Thoracic aorta (tissue), 2 donors: ENCODE measurements at regions not wholly inside any gene's neighbourhood (a gene's known extent, or its start where the extent isn't known, plus 50 kb on each side); places are given as distances from the start of the nearest gene placed in this dataset.
A peak's percentile ranks its signal among the peaks of the same experiment; 100 is the strongest.

ENCODE experiments used
- ATAC-seq: fragments of 150-250 bp; one replicate; pipeline ENCODE4 v1.8.0; 2017; ENCODE audit warnings: low read depth; ENCODE audit not compliant: insufficient number of reproducible peaks, low FRiP score
- DNase-seq: peaks from one replicate; pipeline ENCODE4 v3.0.0-alpha.2; 2020; ENCODE audit warnings: low spot score
- H3K27ac ChIP-seq, 2 donors: fragments of 200-600 bp; sonication (generic); 1 replicate in 1 of 2; 2 replicates in 1 of 2; pipeline ENCODE4 v1.5.1; 2016; ENCODE audit warnings: mild to moderate bottlenecking in 2 of 2, moderate library complexity in 2 of 2
- H3K27me3 ChIP-seq: fragments of 200-600 bp; sonication (generic); replicated peaks from 2 replicates; pipeline ENCODE4 v1.6.0; 2016; ENCODE audit warnings: mild to moderate bottlenecking; ENCODE audit not compliant: insufficient read depth
- H3K36me3 ChIP-seq: fragments of 200-600 bp; sonication (generic); one replicate; pipeline ENCODE4 v1.5.1; 2016
- H3K4me1 ChIP-seq, 2 donors: fragments of 200-600 bp; sonication (generic); 1 replicate in 1 of 2; 2 replicates in 1 of 2; pipeline versions ENCODE4 v1.5.1 to v1.6.0; 2016; ENCODE audit warnings: low read depth in 2 of 2, mild to moderate bottlenecking in 1 of 2; ENCODE audit not compliant: control insufficient read depth in 1 of 2
- H3K4me3 ChIP-seq: fragments of 200-600 bp; sonication (generic); 2 replicates; pipeline ENCODE4 v1.5.1; 2016; ENCODE audit warnings: mild to moderate bottlenecking
- H3K9me3 ChIP-seq: fragments of 200-600 bp; sonication (generic); 2 replicates; pipeline ENCODE4 v1.5.1; 2016
- CTCF ChIP-seq: fragments of 200-600 bp; sonication (generic); IDR thresholded peaks from one replicate; pipeline ENCODE4 v1.5.1; 2019; ENCODE audit warnings: antibody characterized with exemption

GRCh38 chr6:26165261-26165790, 78.1 kb downstream of the HFE start:
- Histone ChIP-seq H3K27ac (no peak overlapping the region), H3K4me3 (no peak overlapping the region), H3K4me1 (peaks cover 0 to 3% of the 10 kb centered on the region in 2 donors), H3K27me3 (no peaks in the 10 kb centered on the region), H3K9me3 (no peaks in the 10 kb centered on the region), H3K36me3 (no peaks in the 10 kb centered on the region)
- no peak for TF ChIP-seq CTCF
- no peak for DNase-seq
- no peak for ATAC-seq

DNA sequence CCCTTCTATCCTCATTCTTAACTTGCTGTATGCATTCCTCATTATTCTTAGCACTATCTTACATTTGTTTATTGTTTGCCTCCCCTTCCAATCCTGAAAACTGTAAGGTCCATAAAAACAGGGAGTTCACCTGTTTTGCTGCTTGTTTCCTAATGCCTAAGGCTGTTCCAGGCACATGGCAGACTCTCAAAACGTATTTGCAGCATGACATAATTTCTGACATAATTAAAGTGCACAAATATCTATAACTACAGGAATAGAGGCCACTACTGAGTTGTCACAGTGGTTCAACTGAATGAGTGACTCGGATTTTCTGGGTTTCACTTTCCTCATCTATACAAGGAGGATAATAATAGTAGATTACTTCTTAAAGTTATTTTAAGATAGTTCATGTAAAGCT, 83.0 kb downstream of the HFE start:
- TF ChIP-seq CTCF, result no peak
- no peaks in the 10 kb centered on the region for H3K36me3 ChIP-seq
- DNase-seq, result no peak
- no peaks in the 10 kb centered on the region for H3K27me3 ChIP-seq
- no peaks in the 10 kb centered on the region for H3K9me3 ChIP-seq
- ATAC-seq, result no peak
- H3K4me3 ChIP-seq, result no peak overlapping the region
- H3K27ac ChIP-seq, result peak overlapping the region in 1 of 2 donors; percentile 98
- H3K4me1 ChIP-seq, result peaks cover 3 to 13% of the 10 kb centered on the region in 2 donors

- Histone ChIP-seq H3K4me3 (peak overlapping the region; percentile 96), H3K9me3 (no peaks in the 10 kb centered on the region), H3K4me1 (peaks cover 3 to 13% of the 10 kb centered on the region in 2 donors), H3K36me3 (no peaks in the 10 kb centered on the region), H3K27me3 (no peaks in the 10 kb centered on the region), H3K27ac (peak overlapping the region; percentile 98)
- no peak for ATAC-seq
- DNase-seq, result no peak
- no peak for TF ChIP-seq CTCF
Measured at GRCh38 chr6:26170951-26171841, 84.0 kb downstream of the HFE start.

DNA sequence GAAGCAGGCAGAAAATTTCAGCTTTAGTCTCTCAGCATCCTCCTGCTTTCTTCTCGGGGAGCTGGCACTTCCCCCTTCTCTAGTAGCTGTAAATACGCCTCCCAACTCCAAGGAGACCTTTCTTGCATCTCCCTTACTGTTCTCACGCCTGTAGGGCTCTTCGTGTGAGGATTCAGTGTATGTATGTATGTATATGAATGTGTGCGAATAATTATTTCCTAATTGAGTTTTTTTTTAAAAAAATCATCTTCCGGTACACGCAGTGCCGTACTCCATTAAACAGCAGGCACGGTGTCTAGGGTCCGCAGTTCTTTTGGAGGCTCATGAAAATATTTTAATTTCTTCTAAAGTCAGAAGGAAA, 85.4 kb downstream of the HFE start:
- no peak for TF ChIP-seq CTCF

DNA sequence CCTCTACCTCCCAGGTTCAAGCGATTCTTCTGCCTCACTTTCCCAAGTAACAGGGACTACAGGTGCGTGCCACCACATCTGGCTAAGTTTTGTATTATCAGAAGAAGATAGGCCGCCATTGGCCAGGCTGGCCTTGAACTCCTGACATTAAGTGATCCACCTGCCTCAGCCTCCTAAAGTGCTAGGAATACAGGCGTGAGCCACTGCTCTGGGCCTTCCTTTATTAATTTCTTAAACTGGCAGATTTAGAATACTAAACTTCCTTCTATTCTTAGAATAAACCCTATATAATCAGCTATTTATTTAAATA, 86.6 kb downstream of the HFE start:
- Histone ChIP-seq H3K4me3 (no peak overlapping the region), H3K27ac (no peak overlapping the region), H3K4me1 (peaks cover 3 to 13% of the 10 kb centered on the region in 2 donors), H3K36me3 (no peaks in the 10 kb centered on the region), H3K9me3 (no peaks in the 10 kb centered on the region), H3K27me3 (no peaks in the 10 kb centered on the region)
- TF ChIP-seq CTCF, result no peak
- ATAC-seq (no peak), DNase-seq (no peak)

More for the DNA sequence above, 85.4 kb downstream of the HFE start:
- peak overlapping the region; percentile 96 for H3K4me3 ChIP-seq
- H3K27ac ChIP-seq, result peak overlapping the region; percentile 98
- H3K4me1 ChIP-seq, result peaks cover 3 to 13% of the 10 kb centered on the region in 2 donors
- H3K27me3 ChIP-seq, result no peaks in the 10 kb centered on the region
- peak; percentile 54 for ATAC-seq
- DNase-seq, result no peak
- no peaks in the 10 kb centered on the region for H3K9me3 ChIP-seq
- no peaks in the 10 kb centered on the region for H3K36me3 ChIP-seq
